GM12878 (cell line): ENCODE measurements at regions not wholly inside any gene's neighbourhood (a gene's known extent, or its start where the extent isn't known, plus 50 kb on each side); places are given as distances from the start of the nearest gene placed in this dataset.

Experiments used
- ATAC-seq: fragments of 200-7000 bp; cut with Tn5 transposase; 3 replicates; pipeline ENCODE4 v1.9.1; 2020; ENCODE audit warnings: mild to moderate bottlenecking, moderate library complexity
- BruUV-seq: library from RNA; stranded (reverse); fragments of 400-500 nt; replicated peaks from 2 replicates; lab custom pipeline; 2021; lab: Mats Ljungman, UMichigan
- CTCF ChIA-PET: fragments of 300-600 bp; sonication (Branson Sonifier 250); formaldehyde crosslinking; extraction: SDS; loops from one replicate; lab custom pipeline; 2021; ENCODE audit warnings: inconsistent platforms; lab: Yijun Ruan, JAX
- POLR2A ChIA-PET: fragments of 350-600 bp; formaldehyde crosslinking; extraction: SDS; loops from one replicate; lab custom pipeline; 2021; ENCODE audit warnings: inconsistent platforms; lab: Charles Lee
- RAD21 ChIA-PET: fragments of 300-600 bp; sonication (Branson Sonifier 250); formaldehyde crosslinking; loops from one replicate; lab custom pipeline; 2023; ENCODE audit warnings: antibody characterized with exemption; ENCODE audit not compliant: unreplicated experiment; lab: Charles Lee
- SMC1A ChIA-PET: fragments of 300-600 bp; sonication (Branson Sonifier 250); formaldehyde crosslinking; loops from one replicate; lab custom pipeline; 2023; ENCODE audit not compliant: unreplicated experiment, uncharacterized antibody; lab: Charles Lee
- DNase-seq: peaks from one replicate; pipeline ENCODE4 v3.0.0-alpha.2; 2011; ENCODE audit warnings: low read depth, low spot score
- FAIRE-seq: peaks from 3 replicates; lab custom pipeline; 2011; peaks lifted over from hg19 to GRCh38; lab: Jason Lieb, UNC
- H2AFZ ChIP-seq: 2 replicates; pipeline ENCODE4 v1.6.0; 2011; ENCODE audit warnings: low read depth, low read length, control low read depth; ENCODE audit not compliant: control insufficient read depth
- H3K27ac ChIP-seq: 2 replicates; pipeline ENCODE4 v1.5.1; 2011; ENCODE audit warnings: control low read depth; ENCODE audit not compliant: control insufficient read depth, insufficient read depth
- H3K27me3 ChIP-seq, 2 experiments: replicated peaks in 1 of 2; 2 replicates each; pipeline versions ENCODE4 v1.6.0 to v1.6.1; 2011; ENCODE audit warnings: low read length in 1 of 2; ENCODE audit not compliant: control insufficient read depth in 2 of 2, insufficient read depth in 2 of 2
- H3K36me3 ChIP-seq, 2 experiments: 2 replicates each; pipeline ENCODE4 v1.5.1; 2011; ENCODE audit warnings: low read length in 1 of 2; ENCODE audit not compliant: control insufficient read depth in 2 of 2, insufficient read depth in 2 of 2
- H3K4me1 ChIP-seq: 2 replicates; pipeline ENCODE4 v1.6.1; 2011; ENCODE audit warnings: mild to moderate bottlenecking, low read length, moderate library complexity, mixed read lengths; ENCODE audit not compliant: control insufficient read depth, insufficient read depth
- H3K4me2 ChIP-seq: 2 replicates; pipeline ENCODE4 v1.6.0; 2011; ENCODE audit warnings: control low read depth; ENCODE audit not compliant: control insufficient read depth, insufficient read depth
- H3K4me3 ChIP-seq: fragments of 200-600 bp; sonication (generic); 2 replicates; pipeline ENCODE4 v1.5.1; 2016
- H3K79me2 ChIP-seq: 2 replicates; pipeline ENCODE4 v1.6.0; 2011; ENCODE audit warnings: low read length; ENCODE audit not compliant: control insufficient read depth, insufficient read depth
- H3K9ac ChIP-seq: 2 replicates; pipeline ENCODE4 v1.8.0; 2011; ENCODE audit warnings: low read length, control low read depth, mixed read lengths; ENCODE audit not compliant: control insufficient read depth, insufficient read depth
- H3K9me3 ChIP-seq: replicated peaks from 3 replicates; pipeline ENCODE4 v1.5.1; 2011; ENCODE audit warnings: mild to moderate bottlenecking, low read length; ENCODE audit not compliant: control insufficient read depth, insufficient read depth
- H4K20me1 ChIP-seq: 2 replicates; pipeline ENCODE4 v1.6.0; 2011; ENCODE audit not compliant: control insufficient read depth, insufficient read depth
- CBFB ChIP-seq: IDR thresholded peaks from 2 replicates; pipeline ENCODE4 v1.6.1; 2016; ENCODE audit warnings: antibody characterized with exemption, low read depth
- CBX3 ChIP-seq: fragments of 200-600 bp; sonication (generic); IDR thresholded peaks from 2 replicates; pipeline ENCODE4 v1.6.1; 2016; ENCODE audit warnings: low read depth, borderline replicate concordance
- MTA3 ChIP-seq: IDR thresholded peaks from 2 replicates; pipeline ENCODE4 v1.6.1; 2012; ENCODE audit warnings: low read length, inconsistent platforms, borderline replicate concordance
- NR2C2 ChIP-seq: IDR thresholded peaks from 2 replicates; pipeline ENCODE4 v1.6.1; 2011; ENCODE audit warnings: borderline replicate concordance, low read depth; ENCODE audit not compliant: control insufficient read depth, insufficient read length
- NR2F1 ChIP-seq: fragments of 450-650 bp; conservative IDR thresholded peaks from 2 replicates; pipeline ENCODE4 v1.6.1; 2017; ENCODE audit warnings: mild to moderate bottlenecking
- POLR2AphosphoS5 ChIP-seq: IDR thresholded peaks from 2 replicates; pipeline ENCODE4 v1.6.1; 2011; ENCODE audit warnings: mild to moderate bottlenecking, low read length, inconsistent platforms
- SIN3A ChIP-seq: IDR thresholded peaks from 2 replicates; pipeline ENCODE4 v1.6.1; 2012; ENCODE audit warnings: low read depth, low read length, improper control_type of control experiment
- SIX5 ChIP-seq: IDR thresholded peaks from 2 replicates; pipeline ENCODE4 v1.6.1; 2011; ENCODE audit warnings: mild to moderate bottlenecking, low read depth, low read length, moderate library complexity; ENCODE audit not compliant: severe bottlenecking
- SKIL ChIP-seq: fragments of 450-650 bp; IDR thresholded peaks from 2 replicates; pipeline ENCODE4 v1.6.1; 2017; ENCODE audit warnings: mild to moderate bottlenecking, low read depth, inconsistent platforms; ENCODE audit not compliant: poor library complexity, severe bottlenecking
- SMAD5 ChIP-seq: IDR thresholded peaks from 2 replicates; pipeline ENCODE4 v1.6.1; 2016; ENCODE audit warnings: antibody characterized with exemption, low read depth
- SPI1 ChIP-seq: IDR thresholded peaks from 2 replicates; pipeline ENCODE4 v1.6.1; 2011; ENCODE audit warnings: low read depth, mild to moderate bottlenecking, low read length, moderate library complexity, borderline replicate concordance; ENCODE audit not compliant: insufficient read depth
- ZNF274 ChIP-seq: IDR thresholded peaks from one replicate; pipeline ENCODE4 v1.8.0; 2011; ENCODE audit not compliant: insufficient read length, insufficient read depth
- ZNF384 ChIP-seq: IDR thresholded peaks from 2 replicates; pipeline ENCODE4 v1.6.1; 2012; ENCODE audit warnings: low read depth, mild to moderate bottlenecking, low read length, improper control_type of control experiment, borderline replicate concordance
- ZNF622 ChIP-seq: fragments of 450-650 bp; IDR thresholded peaks from 2 replicates; pipeline ENCODE4 v1.6.1; 2017; ENCODE audit warnings: mild to moderate bottlenecking, inconsistent platforms
- ZNF687 ChIP-seq: fragments of 450-650 bp; IDR thresholded peaks from 2 replicates; pipeline ENCODE4 v1.6.1; 2017; ENCODE audit warnings: mild to moderate bottlenecking, moderate library complexity
- ZSCAN29 ChIP-seq: fragments of 450-650 bp; IDR thresholded peaks from 2 replicates; pipeline ENCODE4 v1.6.1; 2017; ENCODE audit warnings: mild to moderate bottlenecking, moderate library complexity
- WGBS: methylation state at CpG from one replicate; pipeline ENCODE4 v1.1.6; 2016; ENCODE audit warnings: low lambda C conversion rate; ENCODE audit not compliant: insufficient replicate concordance, insufficient coverage; ENCODE audit errors: missing lambda C conversion rate; 5-methylcytosine and 5-hydroxymethylcytosine counted together
- in situ Hi-C: fragments of 300-500 bp; cut with MboI; formaldehyde crosslinking; loops from 9 replicates; pipeline ENCODE4 v1.14.3; 2018; ENCODE audit warnings: mixed read lengths
- intact Hi-C: fragments of 100-400 bp; cut with micrococcal nuclease; formaldehyde crosslinking; loops from one replicate; pipeline ENCODE4 v1.14.2; 2022; ENCODE audit not compliant: unreplicated experiment

GRCh38 chr18:22346953-22347605 lies 70.6 kb downstream of the CTAGE1 start (continued):
- no peak for TF ChIP-seq ZNF687
- TF ChIP-seq MTA3, result no peak
- TF ChIP-seq, all 136 proteins: peak for 0

- ATAC-seq (no peak), DNase-seq (no peak), FAIRE-seq (no peak)
- in situ Hi-C loops, result no loop called here
- WGBS, result 0% methylated on average over 2 of the region's 2 CpGs
- CTCF ChIA-PET, result no interaction called here
- SMC1A ChIA-PET, result no interaction called here
- Histone ChIP-seq H4K20me1 (no peaks in the 10 kb centered on the region), H3K9me3 (no peaks in the 10 kb centered on the region), H3K27me3 (peaks cover 8 to 12% of the 10 kb centered on the region in 2 experiments), H3K4me3 (no peak overlapping the region), H3K27ac (no peak overlapping the region), H2AFZ (no peak overlapping the region), H3K79me2 (no peaks in the 10 kb centered on the region), H3K9ac (no peak overlapping the region), H3K4me2 (no peak overlapping the region), H3K4me1 (no peaks in the 10 kb centered on the region), H3K36me3 (no peaks in the 10 kb centered on the region)
- intact Hi-C loops, result no loop called here
- RAD21 ChIA-PET, result no interaction called here
- BruUV-seq, result no TSS peak
- POLR2A ChIA-PET, result interaction anchor here (0.6 kb wide), 1 partner anchor 265 kb away, joined by 4 read pairs; no protein-coding TSS in a partner anchor
- no peak for TF ChIP-seq ZSCAN29
- no peak for TF ChIP-seq SPI1
- no peak for TF ChIP-seq SIN3A
- no peak for TF ChIP-seq NR2C2
- no peak for TF ChIP-seq ZNF622
- no peak for TF ChIP-seq SMAD5
- TF ChIP-seq SIX5, result no peak
- no peak for TF ChIP-seq NR2F1
- TF ChIP-seq POLR2AphosphoS5, result no peak
- no peak for TF ChIP-seq ZNF274
- no peak for TF ChIP-seq SKIL
- no peak for TF ChIP-seq CBX3
- no peak for TF ChIP-seq CBFB
- TF ChIP-seq ZNF384, result no peak
These were observed 71.2 kb downstream of the CTAGE1 start for GRCh38 chr18:22346401-22346952.
